COLO829 (cell line): ENCODE measurements at regions not wholly inside any gene's neighbourhood (a gene's known extent, or its start where the extent isn't known, plus 50 kb on each side); places are given as distances from the start of the nearest gene placed in this dataset.

Experiments used
- DNase-seq: peaks from one replicate; pipeline ENCODE4 v3.0.0; 2012; ENCODE audit warnings: low spot score

GRCh38 chr18:44062345-44062744, 618.3 kb upstream of the SETBP1 start:
- DNase-seq, result no peak

- DNase-seq, result peak; percentile 14
Measured at GRCh38 chr18:44065206-44065605, 615.5 kb upstream of the SETBP1 start.

GRCh38 chr18:44066541-44066940, 614.1 kb upstream of the SETBP1 start:
- DNase-seq, result no peak

DNA sequence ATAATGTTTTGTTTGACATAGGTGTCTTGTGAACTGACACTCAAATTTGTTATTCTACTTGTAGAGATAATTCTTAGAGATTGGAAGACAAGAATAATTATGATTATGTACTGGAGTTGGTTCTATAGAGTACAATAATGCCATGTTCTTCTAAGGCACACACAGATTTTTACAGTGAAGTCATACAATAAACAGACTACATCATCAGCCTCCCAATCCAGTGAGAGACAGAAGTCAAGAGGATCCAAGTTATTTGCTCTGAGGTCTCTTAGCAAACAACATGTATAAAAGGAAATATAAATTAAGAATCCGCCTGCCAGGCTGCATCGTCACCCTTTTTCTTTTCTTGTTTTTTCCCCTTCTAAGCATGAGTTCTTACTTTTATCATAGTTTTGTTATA, 613.5 kb upstream of the SETBP1 start:
- no peak for DNase-seq

DNA sequence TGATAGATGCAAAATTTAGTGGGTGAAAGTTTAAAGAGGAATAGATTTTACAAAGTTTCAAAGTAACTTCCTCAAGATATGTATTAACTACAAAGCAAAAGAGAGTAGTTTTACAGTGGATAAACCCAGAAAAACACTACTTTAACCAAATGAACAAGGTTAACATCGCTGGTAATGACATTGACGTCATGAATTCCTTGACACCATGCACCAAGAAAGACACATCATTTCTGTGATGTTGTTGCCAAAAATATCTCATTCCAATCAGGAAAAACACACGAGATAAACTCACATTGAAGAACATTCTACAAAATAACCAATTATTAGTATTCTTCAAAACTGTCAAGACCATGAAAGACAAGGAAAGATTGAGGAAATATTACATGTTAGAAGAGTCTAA, 605.6 kb upstream of the SETBP1 start:
- no peak for DNase-seq

- DNase-seq, result peak; percentile 63
Measured at GRCh38 chr18:44079606-44080005, 601.1 kb upstream of the SETBP1 start.

- no peak for DNase-seq
Measured at GRCh38 chr18:44080054-44080453, 600.6 kb upstream of the SETBP1 start.

DNA sequence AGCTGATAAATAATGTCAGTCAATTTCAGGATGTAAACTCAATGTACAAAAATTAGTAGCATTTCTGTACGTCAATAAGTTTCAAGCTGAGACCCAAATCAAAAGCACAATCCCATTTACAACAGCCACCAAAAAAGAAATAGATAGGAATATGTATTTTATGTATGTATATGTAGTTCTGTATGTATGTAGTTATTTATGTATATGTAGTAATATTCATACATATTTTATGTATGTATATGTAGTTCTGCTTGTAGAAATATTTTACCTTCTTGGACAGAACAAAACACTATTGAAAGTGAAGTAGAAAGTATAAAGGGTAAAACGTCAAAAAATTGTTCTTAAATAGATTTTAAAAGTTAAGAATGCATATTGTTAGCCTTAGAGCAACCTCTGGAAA, 591.0 kb upstream of the SETBP1 start:
- no peak for DNase-seq

DNA sequence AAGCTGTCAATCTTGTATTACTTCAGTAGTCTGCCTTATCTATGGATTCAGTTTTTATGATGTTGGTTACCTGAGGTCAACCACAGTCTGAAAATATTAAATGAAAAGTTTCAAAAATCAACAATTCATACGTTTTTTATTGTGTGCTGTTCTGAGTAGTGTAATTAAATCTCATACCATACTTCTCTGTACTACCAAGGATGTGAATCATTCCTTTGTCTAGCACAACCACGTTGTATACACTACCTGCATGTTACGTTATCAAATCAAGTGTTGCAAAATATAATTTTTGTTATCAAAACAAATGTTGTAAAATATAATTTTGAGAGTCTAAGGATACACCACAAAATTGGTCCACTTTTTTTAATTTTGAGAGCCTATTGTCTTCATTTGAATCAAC, 590.2 kb upstream of the SETBP1 start:
- DNase-seq, result no peak

GRCh38 chr18:44093253-44093652, 587.4 kb upstream of the SETBP1 start:
- DNase-seq, result no peak

DNA sequence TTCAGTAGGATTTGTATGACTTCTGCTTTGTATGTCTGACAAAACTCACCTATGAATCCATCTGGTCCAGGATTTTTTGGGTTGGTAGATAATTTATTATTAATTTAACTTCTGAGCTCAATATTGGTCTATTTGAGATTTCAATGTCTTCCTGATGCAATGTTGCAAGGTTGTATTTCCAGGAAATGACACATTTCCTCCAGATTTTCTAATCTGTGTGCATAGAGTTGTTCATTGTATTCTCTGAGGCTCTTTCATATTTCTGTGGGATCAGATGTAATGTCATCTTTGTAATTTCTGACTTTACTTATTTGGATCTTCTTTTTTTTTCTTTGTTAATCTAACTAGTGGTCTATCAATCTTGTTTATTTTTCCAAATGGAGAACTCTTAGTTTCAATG, 584.7 kb upstream of the SETBP1 start:
- peak; percentile 17 for DNase-seq

- peak; percentile 16 for DNase-seq
Measured at GRCh38 chr18:44098551-44099098, 582.1 kb upstream of the SETBP1 start.

DNA sequence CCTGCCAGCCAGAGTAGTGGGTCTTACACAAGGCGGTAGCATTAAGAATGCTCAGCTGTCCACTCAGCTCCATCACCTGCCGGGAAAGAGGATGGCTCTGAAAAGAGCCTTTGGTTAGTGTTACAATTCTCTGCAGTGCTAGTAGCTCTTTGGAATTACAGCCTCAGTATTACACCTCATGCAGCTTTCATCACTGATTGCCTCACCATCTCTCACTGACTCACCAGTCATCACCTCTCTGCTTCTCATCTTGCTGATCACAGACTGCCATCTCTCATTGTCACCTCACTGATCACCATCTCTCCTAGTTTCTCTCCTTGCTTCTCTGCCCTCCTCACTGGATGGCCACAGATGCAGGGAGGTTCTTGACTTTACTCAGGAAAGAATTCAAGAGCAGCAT, 573.5 kb upstream of the SETBP1 start:
- no peak for DNase-seq

- DNase-seq, result no peak
Measured at GRCh38 chr18:44111337-44111736, 569.4 kb upstream of the SETBP1 start.

- DNase-seq, result no peak
Measured at GRCh38 chr18:44117821-44118220, 562.9 kb upstream of the SETBP1 start.

- no peak for DNase-seq
Measured at GRCh38 chr18:44119607-44120006, 561.1 kb upstream of the SETBP1 start.

- DNase-seq, result no peak
Measured at GRCh38 chr18:44123743-44124142, 556.9 kb upstream of the SETBP1 start.

- DNase-seq, result no peak
Measured at GRCh38 chr18:44125446-44125845, 555.2 kb upstream of the SETBP1 start.

DNA sequence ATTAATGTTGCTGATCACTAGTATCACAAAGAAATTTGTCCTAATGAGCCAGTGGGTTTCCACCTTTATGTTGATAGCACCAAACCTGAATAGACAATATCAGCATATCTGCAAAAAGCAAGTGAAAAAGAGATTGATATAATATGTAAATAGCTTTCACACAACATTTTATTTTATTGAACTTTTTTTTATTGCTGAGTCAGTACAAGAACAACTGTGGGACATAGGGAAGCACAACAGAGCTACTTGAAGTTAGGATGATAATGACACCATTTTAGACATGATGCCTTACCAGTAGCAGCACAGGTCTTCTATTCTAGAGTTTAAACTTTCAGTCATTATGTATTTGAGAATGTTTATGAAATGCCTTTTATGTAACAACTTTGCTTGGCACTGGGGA, 554.1 kb upstream of the SETBP1 start:
- DNase-seq, result no peak

- DNase-seq, result peak; percentile 16
Measured at GRCh38 chr18:44128365-44128764, 552.3 kb upstream of the SETBP1 start.

DNA sequence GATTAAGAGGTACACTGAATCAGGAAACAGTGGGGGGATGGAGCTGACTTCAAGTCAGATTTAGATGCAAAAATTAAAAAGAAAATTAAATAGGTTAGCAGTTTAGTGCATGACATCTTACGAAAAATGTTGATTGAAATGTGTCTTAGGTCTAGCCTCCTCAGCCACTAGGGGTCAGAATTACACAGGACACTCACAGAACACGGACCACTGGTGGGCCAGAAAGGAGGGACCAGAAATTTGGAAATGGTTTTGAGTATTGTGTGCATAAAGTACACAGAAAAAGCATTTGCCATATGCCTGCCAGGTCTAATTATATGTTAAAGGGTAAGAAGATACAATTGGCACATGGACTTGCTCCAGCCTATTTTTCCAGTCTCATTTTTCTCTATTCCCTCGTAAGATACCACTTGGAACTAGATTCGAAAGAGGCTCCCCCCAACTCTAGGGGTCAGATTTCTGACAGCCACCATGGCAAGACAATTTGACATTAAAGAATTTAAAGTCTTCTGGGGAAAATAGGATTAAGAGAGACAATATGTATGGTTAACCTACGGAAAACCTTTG, 550.2 kb upstream of the SETBP1 start:
- peak; percentile 30 for DNase-seq

DNA sequence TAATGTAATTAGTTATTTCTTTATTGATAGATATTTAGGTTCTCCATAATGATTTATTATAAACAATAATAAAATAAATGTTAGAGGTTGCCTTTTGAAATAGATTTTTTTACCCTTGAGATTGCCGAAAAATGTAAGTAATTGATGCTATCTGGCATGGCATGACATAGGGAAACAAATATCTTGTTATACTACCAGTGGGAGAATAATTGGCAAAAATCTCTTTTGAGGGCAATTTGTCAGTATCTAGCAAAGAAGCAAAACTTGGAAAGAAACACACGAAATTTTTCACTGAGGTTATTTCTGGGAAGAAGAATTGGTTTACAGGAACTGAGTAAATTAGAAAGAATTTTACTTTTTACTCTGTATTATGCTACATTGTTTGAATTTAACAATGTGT, 547.2 kb upstream of the SETBP1 start:
- DNase-seq, result no peak

GRCh38 chr18:44134447-44134846, 546.2 kb upstream of the SETBP1 start:
- no peak for DNase-seq

GRCh38 chr18:44135741-44136140, 544.9 kb upstream of the SETBP1 start:
- no peak for DNase-seq

GRCh38 chr18:44136326-44136725, 544.4 kb upstream of the SETBP1 start:
- no peak for DNase-seq
